ENCODE measurements at regions not wholly inside any gene's neighbourhood (a gene's known extent, or its start where the extent isn't known, plus 50 kb on each side); places are given as distances from the start of the nearest gene placed in this dataset.

- no peaks in the 10 kb centered on the region for H3K36me3 ChIP-seq (ENCODE audit: insufficient read depth, low read length)
- intact Hi-C loops (cut with DNase I, micrococcal nuclease) = no loop called here
- Mint-ChIP-seq H3K27ac (no peak overlapping the region), H3K4me3 (no peak overlapping the region), H3K36me3 (ENCODE audit: low read depth) (no peaks in the 10 kb centered on the region), H3K9me3 (peaks cover 3% of the 10 kb centered on the region), H3K27me3 (no peaks in the 10 kb centered on the region), H3K4me1 (ENCODE audit: low read depth) (no peaks in the 10 kb centered on the region)
- TF ChIP-seq CTCF (IDR thresholded peaks at IDR 0.05) = no peak
- ATAC-seq (ENCODE audit: poor library complexity) = no peak
- H3K27ac ChIP-seq (ENCODE audit: low read depth in 1 of 2, low read length in 2 of 2) = no peak overlapping the region
- H3K9me3 ChIP-seq (ENCODE audit: control insufficient read depth in 1 of 2, insufficient read depth in 1 of 2, low read length in 2 of 2) = peaks cover 0 to 5% of the 10 kb centered on the region in 2 experiments
- no peak overlapping the region for H3K4me3 ChIP-seq (ENCODE audit: low read length)
- POLR2A ChIA-PET = no interaction called here
- no peaks in the 10 kb centered on the region for H3K4me1 ChIP-seq (ENCODE audit: insufficient read depth, low read length)
- H3K27me3 ChIP-seq (ENCODE audit: control insufficient read depth in 1 of 2, insufficient read depth in 2 of 2, low read length in 2 of 2) = no peaks in the 10 kb centered on the region
- CTCF ChIA-PET = no interaction called here
- DNase-seq = no peak
Measured at GRCh38 chr9:73597771-73598170, 446.1 kb downstream of the ANXA1 start.

- CTCF ChIA-PET = no interaction called here
Measured at GRCh38 chr9:73609381-73609780, 457.7 kb downstream of the ANXA1 start.

GRCh38 chr9:73611032-73611431 lies 459.4 kb downstream of the ANXA1 start:
- POLR2A ChIA-PET = no interaction called here
- Histone ChIP-seq H3K27me3 (ENCODE audit: control insufficient read depth in 1 of 2, insufficient read depth in 2 of 2, low read length in 2 of 2) (no peaks in the 10 kb centered on the region), H3K4me1 (ENCODE audit: insufficient read depth, low read length) (no peaks in the 10 kb centered on the region), H3K36me3 (ENCODE audit: insufficient read depth, low read length) (no peaks in the 10 kb centered on the region), H3K4me3 (ENCODE audit: low read length) (no peak overlapping the region), H3K27ac (ENCODE audit: low read depth in 1 of 2, low read length in 2 of 2) (no peak overlapping the region), H3K9me3 (ENCODE audit: control insufficient read depth in 1 of 2, insufficient read depth in 1 of 2, low read length in 2 of 2) (no peaks in the 10 kb centered on the region)
- no peak for TF ChIP-seq CTCF (IDR thresholded peaks at IDR 0.05)
- no peak for DNase-seq
- no peaks in the 10 kb centered on the region for H3K27me3 Mint-ChIP-seq
- H3K9me3 Mint-ChIP-seq = no peaks in the 10 kb centered on the region
- no peak for ATAC-seq (ENCODE audit: poor library complexity)
- H3K4me3 Mint-ChIP-seq = no peak overlapping the region
- H3K27ac Mint-ChIP-seq = no peak overlapping the region
- CTCF ChIA-PET = no interaction called here
- intact Hi-C loops (cut with DNase I, micrococcal nuclease) = no loop called here
- H3K36me3 Mint-ChIP-seq (ENCODE audit: low read depth) = no peaks in the 10 kb centered on the region
- no peaks in the 10 kb centered on the region for H3K4me1 Mint-ChIP-seq (ENCODE audit: low read depth)

More at GRCh38 chr9:73609381-73609780, 457.7 kb downstream of the ANXA1 start:
- no peak for DNase-seq
- H3K4me1 ChIP-seq (ENCODE audit: insufficient read depth, low read length) = no peaks in the 10 kb centered on the region
- H3K27ac ChIP-seq (ENCODE audit: low read depth in 1 of 2, low read length in 2 of 2) = no peak overlapping the region
- no peaks in the 10 kb centered on the region for H3K9me3 Mint-ChIP-seq
- no peaks in the 10 kb centered on the region for H3K27me3 ChIP-seq (ENCODE audit: control insufficient read depth in 1 of 2, insufficient read depth in 2 of 2, low read length in 2 of 2)
- no peak for TF ChIP-seq CTCF (IDR thresholded peaks at IDR 0.05)
- no peak for ATAC-seq (ENCODE audit: poor library complexity)
- POLR2A ChIA-PET = no interaction called here
- no peak overlapping the region for H3K4me3 ChIP-seq (ENCODE audit: low read length)
- H3K36me3 Mint-ChIP-seq (ENCODE audit: low read depth) = no peaks in the 10 kb centered on the region
- no peak overlapping the region for H3K4me3 Mint-ChIP-seq
- H3K9me3 ChIP-seq (ENCODE audit: control insufficient read depth in 1 of 2, insufficient read depth in 1 of 2, low read length in 2 of 2) = no peaks in the 10 kb centered on the region
- intact Hi-C loops (cut with DNase I, micrococcal nuclease) = no loop called here
- no peaks in the 10 kb centered on the region for H3K27me3 Mint-ChIP-seq
- no peaks in the 10 kb centered on the region for H3K4me1 Mint-ChIP-seq (ENCODE audit: low read depth)
- H3K27ac Mint-ChIP-seq = no peak overlapping the region
- H3K36me3 ChIP-seq (ENCODE audit: insufficient read depth, low read length) = no peaks in the 10 kb centered on the region

All from CD4-positive, alpha-beta T cell (primary cell).